ENCODE measurements at regions not wholly inside any gene's neighbourhood (a gene's known extent, or its start where the extent isn't known, plus 50 kb on each side); places are given as distances from the start of the nearest gene placed in this dataset.

DNA sequence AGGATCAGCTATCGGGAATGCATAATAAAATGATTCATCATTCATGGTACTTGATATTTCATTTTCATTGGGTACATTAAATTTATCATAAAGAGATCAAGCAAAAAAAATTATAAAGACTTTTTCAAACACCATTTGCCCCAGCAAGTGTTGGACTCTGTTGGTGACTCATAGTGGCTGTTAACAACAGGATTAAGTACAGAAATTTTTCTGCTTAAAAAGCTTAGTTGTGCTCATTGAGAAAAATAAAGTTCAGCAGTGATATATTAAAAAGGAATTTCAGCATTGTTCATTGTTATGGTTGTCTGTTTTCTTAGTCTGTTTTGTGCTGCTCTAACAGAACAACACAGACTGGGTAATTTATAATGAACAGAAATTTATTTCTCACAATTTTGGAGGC lies 86.2 kb upstream of the PCDH10 start:
- DNase-seq = no peak
- Histone ChIP-seq H3K36me3 (ENCODE audit: low read depth) (no peaks in the 10 kb centered on the region), H3K27me3 (ENCODE audit: insufficient read depth, low read depth) (no peaks in the 10 kb centered on the region), H3K79me2 (ENCODE audit: low read depth) (no peaks in the 10 kb centered on the region), H3K4me1 (replicated peaks; ENCODE audit: insufficient read depth) (no peaks in the 10 kb centered on the region), H4K20me1 (ENCODE audit: insufficient read depth) (no peaks in the 10 kb centered on the region), H3F3A (ENCODE audit: insufficient read depth, low read depth) (no peaks in the 10 kb centered on the region), H2AFZ (no peak overlapping the region), H3K4me2 (no peak overlapping the region), H3K4me3 (no peak overlapping the region), H3K9me2 (ENCODE audit: insufficient read depth) (no peaks in the 10 kb centered on the region), H3K27ac (no peak overlapping the region), H3K9me3 (ENCODE audit: insufficient read depth, low read depth) (no peaks in the 10 kb centered on the region)
- BruUV-seq (replicated peaks) = no TSS peak
- intact Hi-C loops (cut with micrococcal nuclease; ENCODE audit: unreplicated experiment) = no loop called here
- POLR2A ChIA-PET (ENCODE audit: unreplicated experiment) = no interaction called here
- no peak for TF ChIP-seq EZH2 (IDR thresholded peaks at IDR 0.05; ENCODE audit: low read depth)
- TF ChIP-seq, protein P1, sequence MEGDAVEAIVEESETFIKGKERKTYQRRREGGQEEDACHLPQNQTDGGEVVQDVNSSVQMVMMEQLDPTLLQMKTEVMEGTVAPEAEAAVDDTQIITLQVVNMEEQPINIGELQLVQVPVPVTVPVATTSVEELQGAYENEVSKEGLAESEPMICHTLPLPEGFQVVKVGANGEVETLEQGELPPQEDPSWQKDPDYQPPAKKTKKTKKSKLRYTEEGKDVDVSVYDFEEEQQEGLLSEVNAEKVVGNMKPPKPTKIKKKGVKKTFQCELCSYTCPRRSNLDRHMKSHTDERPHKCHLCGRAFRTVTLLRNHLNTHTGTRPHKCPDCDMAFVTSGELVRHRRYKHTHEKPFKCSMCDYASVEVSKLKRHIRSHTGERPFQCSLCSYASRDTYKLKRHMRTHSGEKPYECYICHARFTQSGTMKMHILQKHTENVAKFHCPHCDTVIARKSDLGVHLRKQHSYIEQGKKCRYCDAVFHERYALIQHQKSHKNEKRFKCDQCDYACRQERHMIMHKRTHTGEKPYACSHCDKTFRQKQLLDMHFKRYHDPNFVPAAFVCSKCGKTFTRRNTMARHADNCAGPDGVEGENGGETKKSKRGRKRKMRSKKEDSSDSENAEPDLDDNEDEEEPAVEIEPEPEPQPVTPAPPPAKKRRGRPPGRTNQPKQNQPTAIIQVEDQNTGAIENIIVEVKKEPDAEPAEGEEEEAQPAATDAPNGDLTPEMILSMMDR (conservative IDR thresholded peaks at IDR 0.05) = no peak
- CTCF ChIA-PET = no interaction called here

DNA sequence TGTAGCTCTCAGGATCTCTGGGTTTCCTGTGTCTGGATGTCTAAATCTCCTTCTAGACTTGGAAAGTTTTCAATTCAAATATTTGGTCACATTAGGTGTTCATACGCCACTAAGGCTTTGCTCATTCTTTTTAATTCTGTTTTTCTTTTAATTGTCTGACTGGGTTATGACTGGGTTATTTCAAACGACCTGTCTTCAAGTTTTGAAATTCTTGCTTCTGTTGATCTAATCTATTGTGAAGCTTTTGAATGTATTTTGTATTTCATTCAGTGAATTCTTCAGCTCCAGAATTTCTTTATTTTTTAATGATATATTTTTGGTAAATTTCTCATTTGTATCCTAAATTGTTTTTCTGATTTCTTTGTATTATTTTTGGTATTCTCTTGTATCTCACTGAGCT lies 81.0 kb upstream of the PCDH10 start:
- H3K9me3 ChIP-seq (ENCODE audit: insufficient read depth, low read depth) = no peaks in the 10 kb centered on the region
- POLR2A ChIA-PET (ENCODE audit: unreplicated experiment) = no interaction called here
- BruUV-seq (replicated peaks) = no TSS peak

DNA sequence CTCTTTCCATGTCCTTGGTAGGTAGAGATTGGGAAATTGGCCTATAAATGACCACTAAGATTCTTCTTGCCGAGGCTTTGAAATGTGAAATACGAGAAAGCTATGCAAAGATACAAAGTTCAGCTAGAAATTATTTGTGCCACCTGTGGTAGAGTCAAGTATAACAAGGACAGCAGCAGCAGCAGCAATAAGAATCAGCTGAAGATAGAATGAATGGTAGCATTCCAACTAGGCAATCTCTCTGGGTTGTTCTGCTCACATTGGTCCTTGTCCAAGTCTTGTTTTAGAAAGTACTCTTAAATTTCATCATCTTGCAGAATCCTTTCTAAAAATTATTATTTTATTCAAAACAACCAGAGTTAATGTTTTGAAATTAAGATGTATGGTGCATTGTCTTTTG lies 67.8 kb upstream of the PCDH10 start:
- Histone ChIP-seq H3K36me3 (ENCODE audit: low read depth) (no peaks in the 10 kb centered on the region), H3K4me2 (no peak overlapping the region), H2AFZ (no peak overlapping the region), H4K20me1 (ENCODE audit: insufficient read depth) (no peaks in the 10 kb centered on the region), H3K9me3 (ENCODE audit: insufficient read depth, low read depth) (no peaks in the 10 kb centered on the region), H3K27ac (no peak overlapping the region), H3K4me1 (replicated peaks; ENCODE audit: insufficient read depth) (no peaks in the 10 kb centered on the region), H3K79me2 (ENCODE audit: low read depth) (no peaks in the 10 kb centered on the region), H3F3A (ENCODE audit: insufficient read depth, low read depth) (no peaks in the 10 kb centered on the region), H3K9me2 (ENCODE audit: insufficient read depth) (no peaks in the 10 kb centered on the region), H3K4me3 (no peak overlapping the region), H3K27me3 (ENCODE audit: insufficient read depth, low read depth) (no peaks in the 10 kb centered on the region)
- DNase-seq = no peak
- no peak for TF ChIP-seq EZH2 (IDR thresholded peaks at IDR 0.05; ENCODE audit: low read depth)
- TF ChIP-seq, protein P1 (conservative IDR thresholded peaks at IDR 0.05) = no peak
- POLR2A ChIA-PET (ENCODE audit: unreplicated experiment) = no interaction called here
- CTCF ChIA-PET = no interaction called here
- intact Hi-C loops (cut with micrococcal nuclease; ENCODE audit: unreplicated experiment) = no loop called here
- no TSS peak for BruUV-seq (replicated peaks)

More for the DNA sequence above, 81.0 kb upstream of the PCDH10 start:
- no peak overlapping the region for H3K27ac ChIP-seq
- H4K20me1 ChIP-seq (ENCODE audit: insufficient read depth) = no peaks in the 10 kb centered on the region
- H3K4me2 ChIP-seq = no peak overlapping the region
- no peaks in the 10 kb centered on the region for H3K27me3 ChIP-seq (ENCODE audit: insufficient read depth, low read depth)
- no peak overlapping the region for H3K4me3 ChIP-seq
- H3F3A ChIP-seq (ENCODE audit: insufficient read depth, low read depth) = no peaks in the 10 kb centered on the region
- no peaks in the 10 kb centered on the region for H3K79me2 ChIP-seq (ENCODE audit: low read depth)
- no peak overlapping the region for H2AFZ ChIP-seq
- H3K9me2 ChIP-seq (ENCODE audit: insufficient read depth) = no peaks in the 10 kb centered on the region
- H3K36me3 ChIP-seq (ENCODE audit: low read depth) = no peaks in the 10 kb centered on the region
- CTCF ChIA-PET = no interaction called here
- DNase-seq = no peak
- intact Hi-C loops (cut with micrococcal nuclease; ENCODE audit: unreplicated experiment) = no loop called here
- TF ChIP-seq, protein P1 (conservative IDR thresholded peaks at IDR 0.05) = no peak
- no peak for TF ChIP-seq EZH2 (IDR thresholded peaks at IDR 0.05; ENCODE audit: low read depth)
- H3K4me1 ChIP-seq (replicated peaks; ENCODE audit: insufficient read depth) = no peaks in the 10 kb centered on the region

Measured in PC-9 (cell line).